Esophagus squamous epithelium (tissue), 4 donors: ENCODE measurements at regions not wholly inside any gene's neighbourhood (a gene's known extent, or its start where the extent isn't known, plus 50 kb on each side); places are given as distances from the start of the nearest gene placed in this dataset.

Experiments
- POLR2A ChIP-seq, 4 donors: fragments of 450-650 bp; IDR thresholded peaks; one replicate each; pipeline ENCODE4 v1.6.1; 2017; ENCODE audit warnings: antibody characterized with exemption in 4 of 4, mild to moderate bottlenecking in 4 of 4, moderate library complexity in 3 of 4
- TF ChIP-seq, protein P1 (sequence below), 6 experiments: fragments of 450-650 bp in 4 of 6; fragments of 200-600 bp in 2 of 6; sonication (generic) in 2 of 6; IDR thresholded peaks; one replicate each; pipeline ENCODE4 v1.5.1; 2016 to 2019; ENCODE audit warnings: antibody characterized with exemption in 6 of 6, mild to moderate bottlenecking in 4 of 6, moderate library complexity in 4 of 6

- TF ChIP-seq, protein P1, sequence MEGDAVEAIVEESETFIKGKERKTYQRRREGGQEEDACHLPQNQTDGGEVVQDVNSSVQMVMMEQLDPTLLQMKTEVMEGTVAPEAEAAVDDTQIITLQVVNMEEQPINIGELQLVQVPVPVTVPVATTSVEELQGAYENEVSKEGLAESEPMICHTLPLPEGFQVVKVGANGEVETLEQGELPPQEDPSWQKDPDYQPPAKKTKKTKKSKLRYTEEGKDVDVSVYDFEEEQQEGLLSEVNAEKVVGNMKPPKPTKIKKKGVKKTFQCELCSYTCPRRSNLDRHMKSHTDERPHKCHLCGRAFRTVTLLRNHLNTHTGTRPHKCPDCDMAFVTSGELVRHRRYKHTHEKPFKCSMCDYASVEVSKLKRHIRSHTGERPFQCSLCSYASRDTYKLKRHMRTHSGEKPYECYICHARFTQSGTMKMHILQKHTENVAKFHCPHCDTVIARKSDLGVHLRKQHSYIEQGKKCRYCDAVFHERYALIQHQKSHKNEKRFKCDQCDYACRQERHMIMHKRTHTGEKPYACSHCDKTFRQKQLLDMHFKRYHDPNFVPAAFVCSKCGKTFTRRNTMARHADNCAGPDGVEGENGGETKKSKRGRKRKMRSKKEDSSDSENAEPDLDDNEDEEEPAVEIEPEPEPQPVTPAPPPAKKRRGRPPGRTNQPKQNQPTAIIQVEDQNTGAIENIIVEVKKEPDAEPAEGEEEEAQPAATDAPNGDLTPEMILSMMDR (IDR thresholded peaks at IDR 0.05) = no peak
- no peak for TF ChIP-seq POLR2A (IDR thresholded peaks at IDR 0.05)
These were observed 167.2 kb upstream of the MGAT5 start for GRCh38 chr2:134086594-134087219.
